Breast epithelium (tissue), 3 donors: ENCODE measurements at regions not wholly inside any gene's neighbourhood (a gene's known extent, or its start where the extent isn't known, plus 50 kb on each side); places are given as distances from the start of the nearest gene placed in this dataset.

ENCODE experiments used
- POLR2A ChIP-seq: fragments of 450-650 bp; IDR thresholded peaks from one replicate; pipeline ENCODE4 v1.6.1; 2016; ENCODE audit warnings: antibody characterized with exemption, mild to moderate bottlenecking, moderate library complexity
- POLR2AphosphoS5 ChIP-seq, 3 donors: sonication (generic); formaldehyde crosslinking; IDR thresholded peaks; one replicate each; pipeline ENCODE4 v1.6.1; 2017; ENCODE audit warnings: antibody characterized with exemption in 3 of 3

DNA sequence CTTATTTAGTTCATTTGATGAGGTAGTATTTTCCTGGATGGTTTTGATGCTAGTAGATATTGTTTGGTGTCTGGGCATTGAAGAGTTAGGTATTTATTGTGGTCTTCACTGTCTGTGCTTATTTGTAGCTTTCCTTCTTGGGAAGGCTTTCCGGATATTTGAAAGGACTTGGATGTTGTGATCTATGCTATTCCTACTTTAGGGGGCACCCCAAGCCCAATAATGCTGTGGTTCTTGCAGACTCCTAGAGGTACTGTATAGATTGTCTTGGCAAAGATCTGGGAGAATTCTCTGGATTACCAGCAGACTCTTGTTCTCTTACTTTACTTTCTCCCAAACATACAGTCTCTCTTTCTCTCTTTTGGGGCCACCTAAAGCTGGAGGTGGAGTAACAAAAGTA, 315.7 kb downstream of the MAT2B start:
- TF ChIP-seq POLR2A, result no peak
- no peak for TF ChIP-seq POLR2AphosphoS5 (IDR thresholded peaks at IDR 0.05)
